Adrenal gland (tissue), 9 donors: ENCODE measurements at regions not wholly inside any gene's neighbourhood (a gene's known extent, or its start where the extent isn't known, plus 50 kb on each side); places are given as distances from the start of the nearest gene placed in this dataset.

Source experiments
- DNase-seq, 7 donors: peaks; one replicate each; pipeline ENCODE4 v3.0.0-alpha.2; 2019 to 2020
- H3K27ac ChIP-seq, 5 donors: fragments of 200-600 bp; sonication (generic) in 4 of 5; 1 replicate in 3 of 5; 2 replicates in 2 of 5; pipeline versions ENCODE4 v1.5.1 to v1.8.0; 2016 to 2020; ENCODE audit warnings: mild to moderate bottlenecking in 1 of 5
- H3K27me3 ChIP-seq: fragments of 200-600 bp; 2 replicates; pipeline ENCODE4 v1.8.0; 2021
- H3K36me3 ChIP-seq, 2 donors: fragments of 200-600 bp; replicated peaks in 1 of 2; 1 replicate in 1 of 2; 2 replicates in 1 of 2; pipeline versions ENCODE4 v1.5.1 to v1.8.0; 2018 to 2022
- H3K4me1 ChIP-seq, 2 donors: fragments of 200-600 bp; replicated peaks in 1 of 2; 1 replicate in 1 of 2; 2 replicates in 1 of 2; pipeline versions ENCODE4 v1.5.1 to v1.8.0; 2018 to 2021
- H3K4me3 ChIP-seq, 4 donors: fragments of 200-600 bp; sonication (generic) in 3 of 4; one replicate each; pipeline ENCODE4 v1.5.1; 2016 to 2018
- H3K9me3 ChIP-seq, 3 donors: fragments of 200-600 bp; sonication (generic) in 1 of 3; replicated peaks in 1 of 3; 1 replicate in 2 of 3; 2 replicates in 1 of 3; pipeline versions ENCODE4 v1.5.1 to v1.8.0; 2016 to 2021
- POLR2A ChIP-seq, 2 donors: fragments of 450-650 bp; IDR thresholded peaks; one replicate each; pipeline ENCODE4 v1.6.1; 2017; ENCODE audit warnings: antibody characterized with exemption in 2 of 2, mild to moderate bottlenecking in 2 of 2, moderate library complexity in 1 of 2
- WGBS, 4 donors: extraction: QIAGEN DNeasy Blood & Tissue Kit in 2 of 4; methylation state at CpG; one replicate each; pipeline versions ENCODE4 v1.1.5 to v1.1.7; 2013 to 2017; 5-methylcytosine and 5-hydroxymethylcytosine counted together
- intact Hi-C, 2 donors: fragments of 100-400 bp; cut with DNase I; formaldehyde crosslinking; loops; one replicate each; pipeline versions ENCODE4 v1.14.1 to v1.15.0; 2022 to 2023
- TF ChIP-seq, protein P1 (sequence below), 6 experiments: fragments of 450-650 bp in 4 of 6; fragments of 200-600 bp in 2 of 6; sonication (generic) in 1 of 6; IDR thresholded peaks; 1 replicate in 5 of 6; 2 replicates in 1 of 6; pipeline versions ENCODE4 v1.5.1 to v1.8.0; 2016 to 2021; ENCODE audit warnings: antibody characterized with exemption in 6 of 6, mild to moderate bottlenecking in 2 of 6, moderate library complexity in 1 of 6
- donor health status: healthy with polysubstance abuse.
- donor health status: Bipolar disorder and iron deficiency.
- donor health status: DM: yes; HTN: yes; CAD: no.
- donor health status: DM: no; HTN: no; CAD: no.
- donor health status: DM: no; HTN: no; CAD: no.

DNA sequence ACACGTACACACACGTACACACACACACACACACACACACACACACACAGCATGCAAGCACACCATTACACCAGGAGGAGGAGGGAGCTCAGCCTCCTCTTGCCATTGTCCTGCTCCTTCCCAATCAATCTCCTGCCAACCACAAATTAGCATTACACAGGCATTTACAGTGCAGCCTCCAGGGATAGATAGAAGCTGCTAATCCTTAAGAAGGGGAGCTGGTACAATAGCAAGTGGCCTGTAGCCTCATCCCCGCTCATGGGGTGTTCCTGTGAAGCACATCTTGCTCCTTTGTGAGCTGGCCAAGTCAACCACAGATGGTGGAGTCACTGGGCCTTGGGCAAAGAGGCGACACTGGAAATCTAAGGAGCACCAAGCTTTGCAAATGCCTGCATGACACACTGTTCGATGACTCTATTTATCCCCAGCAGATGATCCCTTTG lies 110.3 kb upstream of the PKDCC start:
- H3K27ac ChIP-seq, result peak overlapping the region in 1 of 5 donors; percentile 81
- no peaks in the 10 kb centered on the region for H3K27me3 ChIP-seq
- intact Hi-C loops, result no loop called here
- no peaks in the 10 kb centered on the region for H3K36me3 ChIP-seq
- TF ChIP-seq, protein P1, sequence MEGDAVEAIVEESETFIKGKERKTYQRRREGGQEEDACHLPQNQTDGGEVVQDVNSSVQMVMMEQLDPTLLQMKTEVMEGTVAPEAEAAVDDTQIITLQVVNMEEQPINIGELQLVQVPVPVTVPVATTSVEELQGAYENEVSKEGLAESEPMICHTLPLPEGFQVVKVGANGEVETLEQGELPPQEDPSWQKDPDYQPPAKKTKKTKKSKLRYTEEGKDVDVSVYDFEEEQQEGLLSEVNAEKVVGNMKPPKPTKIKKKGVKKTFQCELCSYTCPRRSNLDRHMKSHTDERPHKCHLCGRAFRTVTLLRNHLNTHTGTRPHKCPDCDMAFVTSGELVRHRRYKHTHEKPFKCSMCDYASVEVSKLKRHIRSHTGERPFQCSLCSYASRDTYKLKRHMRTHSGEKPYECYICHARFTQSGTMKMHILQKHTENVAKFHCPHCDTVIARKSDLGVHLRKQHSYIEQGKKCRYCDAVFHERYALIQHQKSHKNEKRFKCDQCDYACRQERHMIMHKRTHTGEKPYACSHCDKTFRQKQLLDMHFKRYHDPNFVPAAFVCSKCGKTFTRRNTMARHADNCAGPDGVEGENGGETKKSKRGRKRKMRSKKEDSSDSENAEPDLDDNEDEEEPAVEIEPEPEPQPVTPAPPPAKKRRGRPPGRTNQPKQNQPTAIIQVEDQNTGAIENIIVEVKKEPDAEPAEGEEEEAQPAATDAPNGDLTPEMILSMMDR (IDR thresholded peaks at IDR 0.05), result no peak
- no peak for TF ChIP-seq POLR2A (IDR thresholded peaks at IDR 0.05)
- peaks cover 8 to 23% of the 10 kb centered on the region in 2 donors for H3K4me1 ChIP-seq
- H3K4me3 ChIP-seq, result no peak overlapping the region
- WGBS, 4 donors, result 61 to 90% (median 79%) methylated on average over 5 of the region's 5 CpGs
- no peak for DNase-seq
- no peaks in the 10 kb centered on the region for H3K9me3 ChIP-seq

DNA sequence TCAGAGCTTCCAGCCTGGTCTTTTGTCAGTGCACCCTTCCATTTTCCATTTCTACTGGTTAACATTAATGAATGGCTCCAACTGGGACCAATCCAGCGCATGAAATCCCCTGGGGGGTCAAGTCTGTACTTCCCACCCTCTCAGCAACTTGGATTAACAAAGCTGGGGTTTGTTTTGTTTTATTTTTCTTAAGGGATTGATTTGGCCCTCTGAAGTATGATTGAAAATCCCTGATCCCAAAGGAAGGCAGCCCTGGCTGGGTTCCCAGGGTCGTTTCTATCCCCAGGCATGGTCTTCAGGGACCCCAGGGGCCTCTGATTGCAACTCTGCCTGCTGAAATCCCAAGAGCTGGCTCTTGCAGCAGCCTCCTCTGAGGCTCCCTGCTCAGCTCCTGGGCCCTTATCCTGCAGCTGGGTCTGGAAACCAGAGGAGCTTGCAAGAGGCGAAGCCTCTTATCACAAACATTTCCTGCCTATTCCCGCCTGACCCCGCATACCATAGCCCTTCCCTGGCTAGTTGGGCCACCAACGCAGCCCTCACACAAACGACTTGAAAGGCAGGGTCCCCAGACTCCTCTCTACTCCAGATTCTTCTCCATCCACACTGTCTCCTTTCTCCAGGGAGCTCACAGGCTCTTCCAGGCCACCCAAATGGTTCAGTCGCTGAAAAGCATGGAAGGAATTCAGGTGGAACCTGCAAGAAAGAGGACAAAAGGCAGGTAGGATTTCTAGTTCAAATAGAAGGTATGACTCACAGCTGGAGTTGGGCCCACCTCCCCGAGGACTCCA lies 109.7 kb upstream of the PKDCC start:
- Histone ChIP-seq H3K27me3 (no peaks in the 10 kb centered on the region), H3K27ac (peak overlapping the region in 3 of 5 donors; percentile 9 to 81 (median 44)), H3K36me3 (no peaks in the 10 kb centered on the region), H3K4me3 (no peak overlapping the region), H3K4me1 (peaks cover 8 to 23% of the 10 kb centered on the region in 2 donors), H3K9me3 (no peaks in the 10 kb centered on the region)
- intact Hi-C loops, result no loop called here
- DNase-seq, result no peak
- TF ChIP-seq, protein P1 (IDR thresholded peaks at IDR 0.05), result no peak
- no peak for TF ChIP-seq POLR2A (IDR thresholded peaks at IDR 0.05)
- WGBS, 4 donors, result 46 to 60% (median 52%) methylated on average over 7 to 9 of the region's 9 CpGs

DNA sequence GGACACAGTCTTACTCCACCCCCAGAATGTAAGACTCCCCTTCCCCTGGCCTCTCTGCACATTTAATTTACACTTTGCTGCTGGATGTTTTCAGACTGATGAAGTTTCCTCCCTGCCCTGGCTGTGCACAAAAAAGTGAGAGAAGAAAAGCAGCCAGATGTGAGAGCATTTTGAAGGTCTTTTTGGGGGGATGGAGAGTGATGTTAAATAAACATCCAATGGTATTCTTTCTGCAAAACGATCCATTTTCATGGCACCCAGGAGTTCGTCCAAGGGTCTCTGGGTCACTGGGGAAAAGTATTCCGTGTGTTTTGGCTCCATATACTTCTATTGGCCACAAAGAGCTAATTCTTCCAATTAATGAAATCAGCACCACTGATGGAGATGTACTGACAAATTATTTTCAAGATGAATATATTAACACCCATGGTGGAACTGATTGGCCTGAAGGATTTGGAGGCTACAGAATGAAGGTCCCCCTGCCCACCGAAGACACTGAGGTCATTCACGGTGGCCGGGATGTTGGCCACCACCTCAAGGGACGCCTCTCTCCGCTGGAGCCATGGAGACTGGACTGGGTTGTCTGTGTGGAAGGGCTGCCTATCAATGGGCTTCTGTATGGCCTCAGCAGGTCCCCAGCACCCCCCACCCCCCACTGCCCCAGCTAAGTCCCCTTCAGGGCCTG lies 107.6 kb upstream of the PKDCC start:
- DNase-seq, result no peak
- Histone ChIP-seq H3K4me3 (no peak overlapping the region), H3K4me1 (peaks cover 0 to 7% of the 10 kb centered on the region in 2 donors), H3K27me3 (no peaks in the 10 kb centered on the region), H3K36me3 (no peaks in the 10 kb centered on the region), H3K9me3 (no peaks in the 10 kb centered on the region), H3K27ac (peak overlapping the region in 2 of 5 donors; percentile 44 to 74)
- TF ChIP-seq, protein P1 (IDR thresholded peaks at IDR 0.05), result no peak
- no peak for TF ChIP-seq POLR2A (IDR thresholded peaks at IDR 0.05)
- 62 to 69% (median 65%) methylated on average over 6 to 8 of the region's 8 CpGs for WGBS, 4 donors
- intact Hi-C loops, result no loop called here

DNA sequence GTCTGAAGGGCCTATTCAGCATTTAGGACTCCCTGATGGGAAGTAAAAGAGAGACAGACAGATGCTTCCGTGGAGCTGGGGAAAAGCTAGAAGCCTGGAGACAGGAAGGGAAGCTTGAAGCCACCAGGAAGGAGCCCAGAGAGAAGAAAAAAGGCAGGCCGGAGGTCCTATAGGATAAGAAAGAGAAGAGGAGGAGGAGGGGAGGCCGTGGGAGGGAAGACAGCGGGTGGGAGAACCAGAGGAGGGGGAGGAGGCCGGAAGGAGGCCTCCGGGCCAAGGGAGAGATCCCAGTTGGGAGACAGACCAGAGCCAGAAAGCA lies 107.1 kb upstream of the PKDCC start:
- no peak for DNase-seq
- H3K4me1 ChIP-seq, result peaks cover 0 to 3% of the 10 kb centered on the region in 2 donors
- H3K4me3 ChIP-seq, result no peak overlapping the region
- 50 to 68% (median 58%) methylated on average over 6 of the region's 6 CpGs for WGBS, 4 donors
- no peaks in the 10 kb centered on the region for H3K27me3 ChIP-seq
- intact Hi-C loops, result no loop called here
- TF ChIP-seq, protein P1 (IDR thresholded peaks at IDR 0.05), result no peak
- TF ChIP-seq POLR2A (IDR thresholded peaks at IDR 0.05), result no peak
- peak overlapping the region in 2 of 5 donors; percentile 26 to 62 for H3K27ac ChIP-seq
- no peaks in the 10 kb centered on the region for H3K9me3 ChIP-seq
- H3K36me3 ChIP-seq, result no peaks in the 10 kb centered on the region
